ENCODE measurements at regions not wholly inside any gene's neighbourhood (a gene's known extent, or its start where the extent isn't known, plus 50 kb on each side); places are given as distances from the start of the nearest gene placed in this dataset.
A peak's percentile ranks its signal among the peaks of the same experiment; 100 is the strongest.
"Not testable (repeated sequence)": the region's sequence is repeated elsewhere in the genome, so short reads cannot be mapped to it uniquely, and the experiment has no call there.

- DNase-seq (ENCODE audit: low read depth): no peak
Measured at GRCh38 chr12:75650595-75651341, 139.4 kb upstream of the KRR1 start.

- DNase-seq (ENCODE audit: low read depth): no peak
Measured at GRCh38 chr12:75650100-75650499, 138.7 kb upstream of the KRR1 start.

DNA sequence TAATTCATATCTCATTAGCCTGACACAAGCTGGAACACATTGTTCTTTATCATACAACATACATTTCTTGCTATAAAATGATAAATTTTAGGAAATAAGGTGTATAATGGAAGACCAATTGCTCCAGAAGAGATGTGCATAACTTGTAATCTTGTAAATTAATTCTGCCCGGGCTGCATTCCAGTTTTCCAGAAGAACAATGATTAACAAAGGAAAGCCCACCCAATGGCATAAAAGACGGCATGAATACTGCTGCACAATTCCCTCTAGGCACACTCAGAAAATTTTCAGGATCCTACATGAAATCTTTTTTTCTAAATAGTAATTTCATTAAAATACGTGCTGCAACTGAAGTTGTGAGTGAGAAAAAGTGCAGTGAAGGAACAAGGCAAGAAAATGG is 137.4 kb upstream of the KRR1 start:
- DNase-seq (ENCODE audit: low read depth): no peak

GRCh38 chr12:75646329-75647210 is 135.2 kb upstream of the KRR1 start:
- no peak for DNase-seq (ENCODE audit: low read depth)

DNA sequence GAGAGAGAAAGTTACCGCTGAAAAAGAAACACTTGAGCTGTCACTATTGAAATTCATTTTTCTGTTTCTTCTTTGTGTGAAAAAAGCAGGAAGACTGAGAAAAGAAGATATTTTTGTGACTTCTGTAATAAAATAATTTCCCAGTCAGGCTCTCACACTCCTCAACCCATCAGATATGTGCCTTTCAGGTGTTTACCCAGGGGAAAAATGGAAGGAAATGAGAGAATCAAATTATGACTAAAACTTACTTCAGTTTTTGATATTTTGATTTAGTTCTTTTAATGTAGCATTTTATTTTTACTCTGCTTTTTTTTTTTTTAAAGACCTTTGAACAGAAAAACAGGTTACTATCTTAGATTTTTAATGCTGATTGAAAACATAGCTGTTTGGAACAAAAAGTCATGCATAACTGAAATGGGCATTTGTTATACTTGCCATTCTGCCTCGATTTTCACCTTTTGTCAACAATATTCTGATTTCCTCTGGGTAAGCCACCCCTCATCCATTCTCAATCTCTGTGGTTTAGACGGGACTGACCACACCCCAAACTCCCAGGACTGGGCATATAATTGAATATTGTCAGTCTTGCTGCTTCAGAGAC is 133.2 kb upstream of the KRR1 start:
- no peak for DNase-seq (ENCODE audit: low read depth)

DNA sequence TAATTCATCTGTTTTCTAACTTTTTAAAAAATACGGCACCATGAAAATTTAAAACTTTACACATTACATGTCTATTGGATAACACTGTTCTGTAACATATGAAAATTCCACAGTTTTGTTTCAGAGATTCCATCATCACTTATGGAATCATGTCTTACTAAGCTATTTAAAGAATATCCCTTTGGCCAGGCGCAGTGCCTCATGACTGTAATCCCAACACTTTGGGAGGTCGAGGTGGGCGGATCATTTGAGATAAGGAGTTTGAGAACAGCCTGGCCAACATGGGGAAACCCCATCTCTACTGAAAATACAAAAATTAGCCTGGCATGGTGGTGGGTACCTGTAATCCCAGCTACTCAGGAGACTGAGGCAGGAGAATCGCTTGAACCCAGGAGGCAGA is 131.7 kb upstream of the KRR1 start:
- DNase-seq (ENCODE audit: low read depth): not testable (repeated sequence)

DNA sequence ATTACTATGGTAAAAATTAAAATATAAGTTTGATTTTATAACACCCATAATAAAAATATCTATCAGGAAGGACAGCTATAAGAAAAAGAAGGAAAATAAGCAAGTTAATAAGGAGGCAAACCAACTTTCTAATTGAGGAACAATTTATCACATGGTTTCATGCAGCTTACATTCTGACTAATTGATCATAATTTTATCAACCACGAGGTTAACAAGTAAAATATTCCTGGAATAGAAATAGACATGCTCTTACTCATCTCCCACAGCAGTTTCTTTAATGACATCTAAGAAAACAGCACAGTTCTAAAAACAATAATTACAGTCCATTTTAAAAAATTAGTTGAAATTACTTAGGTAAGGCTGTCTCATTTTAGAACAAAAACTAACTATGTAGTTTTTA is 130.8 kb upstream of the KRR1 start:
- DNase-seq (ENCODE audit: low read depth): no peak

GRCh38 chr12:75641031-75641780 is 129.8 kb upstream of the KRR1 start:
- peak; percentile 98 for DNase-seq (ENCODE audit: low read depth)

GRCh38 chr12:75638792-75639191 is 127.4 kb upstream of the KRR1 start:
- DNase-seq (ENCODE audit: low read depth): no peak

DNA sequence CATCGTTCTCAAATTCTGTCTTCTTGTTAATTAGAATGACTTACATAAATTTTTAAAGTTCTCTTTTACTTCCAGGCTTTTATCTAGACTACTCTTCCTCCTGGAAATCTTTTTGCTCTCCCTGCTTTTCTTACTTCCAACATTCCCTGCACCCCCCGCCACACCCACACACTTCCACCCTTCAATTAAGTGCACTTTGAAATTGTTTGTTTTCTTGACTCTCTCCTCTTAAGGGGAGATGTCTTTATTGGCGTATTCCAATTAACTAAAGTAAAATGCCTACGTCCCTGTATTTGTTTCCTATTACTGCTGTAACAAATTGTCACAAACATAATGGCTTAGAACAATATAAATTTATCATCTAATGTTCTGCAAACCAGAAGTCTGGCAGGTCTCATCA is 125.2 kb upstream of the KRR1 start:
- no peak for DNase-seq (ENCODE audit: low read depth)

- peak; percentile 99 for DNase-seq (ENCODE audit: low read depth)
Measured at GRCh38 chr12:75635606-75636444, 124.4 kb upstream of the KRR1 start.

DNA sequence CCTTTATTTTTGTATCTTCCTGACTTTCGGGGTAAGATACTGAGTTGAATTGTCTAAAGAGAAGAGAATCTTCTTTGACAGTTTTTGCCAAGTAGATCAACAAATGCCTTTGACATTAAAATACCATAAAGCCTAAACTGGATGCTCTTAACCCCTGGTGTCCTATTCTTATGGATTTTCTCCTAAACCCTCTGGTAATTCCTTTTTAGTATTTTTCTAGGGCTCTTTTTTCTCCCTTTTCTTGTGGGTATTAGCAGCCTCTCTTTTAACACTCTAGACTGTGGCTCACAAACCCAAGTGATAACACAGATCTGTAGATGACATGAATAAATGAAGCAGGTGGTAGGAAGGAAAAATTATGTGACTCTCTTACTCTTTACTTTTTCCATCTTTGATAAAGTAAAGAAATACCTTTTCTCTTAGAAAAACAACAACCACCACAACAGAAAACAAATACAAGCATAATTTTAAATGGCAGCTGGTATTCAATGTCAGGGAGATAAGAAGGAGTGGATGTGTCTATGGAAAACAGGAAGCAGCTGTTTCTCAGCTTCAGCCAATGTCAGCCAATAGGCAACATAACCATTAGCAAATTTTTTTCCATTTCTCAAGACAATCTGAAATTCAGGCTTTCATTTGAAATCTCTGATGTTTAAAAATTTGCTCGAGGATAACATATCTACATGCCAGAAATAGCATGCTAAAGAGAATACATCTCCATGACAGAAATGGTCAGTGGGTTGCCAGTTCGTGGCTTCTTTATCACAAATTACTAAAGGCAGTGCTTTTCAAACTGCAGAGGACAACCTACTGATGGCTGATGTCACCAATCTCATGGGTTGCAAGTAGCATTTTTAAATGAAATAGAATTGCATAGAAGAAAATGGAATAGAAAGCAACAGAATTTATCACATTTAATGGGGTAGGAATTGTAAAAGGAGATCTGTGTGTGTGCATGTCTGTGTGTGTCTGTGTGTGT is 123.1 kb upstream of the KRR1 start:
- no peak for DNase-seq (ENCODE audit: low read depth)

DNA sequence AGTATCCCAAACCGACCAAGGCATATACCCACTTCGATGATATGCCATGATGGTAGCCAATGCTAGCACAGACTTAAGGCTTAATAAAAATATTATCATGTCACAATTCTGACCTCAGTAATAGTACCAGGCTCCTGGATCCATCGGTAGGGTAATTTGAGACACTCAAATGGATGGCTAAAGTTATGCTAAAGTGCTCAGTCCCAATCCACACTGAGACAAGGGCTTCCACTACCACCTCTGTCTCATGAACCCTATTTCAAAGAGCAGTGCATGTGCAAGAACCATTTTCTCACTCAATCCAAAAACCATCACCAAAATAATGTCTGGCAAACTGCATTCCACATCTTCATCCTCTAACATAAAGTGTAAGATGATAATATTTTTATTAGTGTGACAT is 122.4 kb upstream of the KRR1 start:
- no peak for DNase-seq (ENCODE audit: low read depth)

DNA sequence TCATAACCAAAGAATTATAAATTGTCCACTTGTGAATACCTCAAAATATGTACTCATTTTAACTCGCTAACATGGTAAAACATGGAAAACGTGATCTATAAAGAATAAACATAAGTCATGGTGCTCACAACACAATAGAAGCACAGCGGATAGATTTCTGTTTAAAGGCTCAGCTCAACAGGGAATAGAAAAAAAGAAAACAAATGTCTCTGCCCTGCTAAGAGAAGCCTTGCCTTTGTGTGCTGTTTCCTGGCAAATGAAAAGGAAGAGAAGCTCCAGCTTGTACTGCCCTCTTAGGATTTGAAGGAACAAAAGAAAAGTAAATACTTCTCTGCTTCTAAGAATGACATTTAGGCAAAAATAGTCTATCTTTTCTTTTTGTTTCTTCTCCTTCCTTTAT is 121.0 kb upstream of the KRR1 start:
- DNase-seq (ENCODE audit: low read depth): no peak

DNA sequence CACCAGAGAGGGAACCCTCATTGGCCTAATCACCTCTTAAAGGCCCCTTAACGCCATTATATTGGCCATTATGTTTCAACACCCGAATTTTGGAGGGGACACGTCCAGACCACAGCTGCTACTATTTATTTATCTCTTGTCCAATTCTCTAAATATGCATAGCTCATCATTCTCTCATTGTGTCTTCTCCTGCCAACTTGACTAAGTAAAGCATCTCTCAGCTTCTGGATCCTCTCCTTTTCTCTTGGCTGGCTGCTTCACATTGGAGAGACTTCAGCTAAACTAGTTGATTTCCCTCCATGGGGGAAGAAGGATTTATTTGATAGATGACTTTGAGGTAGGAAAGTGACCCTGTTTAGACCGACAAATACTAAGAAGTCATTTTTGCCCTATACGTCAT is 120.4 kb upstream of the KRR1 start:
- no peak for DNase-seq (ENCODE audit: low read depth)

- DNase-seq (ENCODE audit: low read depth): no peak
Measured at GRCh38 chr12:75630091-75630490, 118.7 kb upstream of the KRR1 start.

- DNase-seq (ENCODE audit: low read depth): no peak
Measured at GRCh38 chr12:75628916-75629315, 117.5 kb upstream of the KRR1 start.

- no peak for DNase-seq (ENCODE audit: low read depth)
Measured at GRCh38 chr12:75628511-75628910, 117.1 kb upstream of the KRR1 start.

DNA sequence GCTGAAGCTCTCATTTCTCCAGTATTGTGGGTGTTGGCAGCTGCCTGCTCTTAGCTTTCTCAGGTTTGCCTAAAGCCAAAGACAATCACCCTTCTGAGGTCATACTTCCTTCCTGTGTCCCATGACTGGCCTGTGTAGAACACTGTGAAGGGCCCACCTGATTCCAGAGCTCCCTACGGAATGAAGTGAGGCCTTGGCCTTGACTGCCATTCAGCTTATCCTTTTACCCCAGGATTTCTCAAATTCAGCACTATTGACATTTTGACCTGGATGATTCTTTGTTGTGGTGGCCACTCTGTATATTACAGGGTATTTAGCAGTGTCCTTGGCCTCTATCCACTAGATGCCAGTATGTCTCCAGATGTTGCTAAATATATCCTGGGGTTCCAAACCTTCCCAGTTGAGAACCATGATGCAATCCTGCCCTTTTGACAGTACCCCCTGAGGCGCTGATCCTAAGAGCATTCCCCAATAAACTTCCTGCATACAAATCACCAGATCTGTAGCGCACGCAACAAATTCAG is 112.3 kb upstream of the KRR1 start:
- peak; percentile 83 for DNase-seq (ENCODE audit: low read depth)

Data from HT1080 (cell line).